HEK293 (cell line): ENCODE measurements at regions not wholly inside any gene's neighbourhood (a gene's known extent, or its start where the extent isn't known, plus 50 kb on each side); places are given as distances from the start of the nearest gene placed in this dataset.

Source experiments
- CTCF ChIA-PET: fragments of 350-600 bp; formaldehyde crosslinking; extraction: SDS; loops from one replicate; lab custom pipeline; 2021; ENCODE audit warnings: antibody characterized with exemption; lab: Yijun Ruan, JAX
- POLR2A ChIA-PET: fragments of 300-600 bp; formaldehyde crosslinking; extraction: SDS; loops from one replicate; lab custom pipeline; 2020; ENCODE audit warnings: antibody characterized with exemption, inconsistent platforms; lab: Yijun Ruan, JAX
- H3K27ac ChIP-seq: fragments of 200-500 bp; sonication (Bioruptor generic); 2 replicates; pipeline ENCODE4 v1.5.1; 2014; ENCODE audit warnings: low read depth, low read length, control low read depth, inconsistent platforms; ENCODE audit errors: extremely low read depth
- H3K36me3 ChIP-seq, 2 experiments: fragments of 200-500 bp in 1 of 2; sonication (Bioruptor generic) in 1 of 2; 1 replicate in 1 of 2; 2 replicates in 1 of 2; pipeline ENCODE4 v1.5.1; 2014 to 2017; ENCODE audit warnings: inconsistent platforms in 2 of 2, low read length in 2 of 2; ENCODE audit not compliant: control insufficient read depth in 2 of 2, insufficient read depth in 1 of 2
- H3K4me1 ChIP-seq: fragments of 200-500 bp; sonication (Bioruptor generic); 2 replicates; pipeline ENCODE4 v1.5.1; 2014; ENCODE audit warnings: mild to moderate bottlenecking, low read length, inconsistent platforms; ENCODE audit not compliant: control insufficient read depth, insufficient read depth
- H3K4me3 ChIP-seq: 2 replicates; pipeline ENCODE4 v1.5.1; 2011; ENCODE audit warnings: low read depth, mild to moderate bottlenecking, control low read depth, low read length, moderate library complexity
- H3K9me3 ChIP-seq: fragments of 200-500 bp; sonication (Bioruptor generic); 2 replicates; pipeline ENCODE4 v1.5.1; 2014; ENCODE audit warnings: low read depth, low read length, inconsistent platforms; ENCODE audit not compliant: control insufficient read depth, insufficient read depth
- PRDM6 ChIP-seq: fragments of 450-650 bp; formaldehyde crosslinking; IDR thresholded peaks from 2 replicates; pipeline ENCODE4 v1.5.1; 2017; ENCODE audit warnings: missing biosample characterization, missing genetic modification characterization
- SP3 ChIP-seq: fragments of 450-650 bp; formaldehyde crosslinking; IDR thresholded peaks from 2 replicates; pipeline ENCODE4 v1.5.1; 2016; ENCODE audit warnings: missing biosample characterization, missing genetic modification characterization
- TRIM28 ChIP-seq: IDR thresholded peaks from 2 replicates; pipeline ENCODE4 v1.6.1; 2011; ENCODE audit warnings: low read length, control low read depth, borderline replicate concordance
- ZFP41 ChIP-seq: fragments of 450-650 bp; formaldehyde crosslinking; IDR thresholded peaks from 2 replicates; pipeline ENCODE4 v1.5.1; 2016; ENCODE audit warnings: missing biosample characterization, missing genetic modification characterization, borderline replicate concordance
- ZNF112 ChIP-seq: fragments of 450-650 bp; formaldehyde crosslinking; IDR thresholded peaks from 2 replicates; pipeline ENCODE4 v1.5.0; 2017; ENCODE audit warnings: missing biosample characterization, missing genetic modification characterization
- ZNF138 ChIP-seq: fragments of 450-650 bp; formaldehyde crosslinking; IDR thresholded peaks from 2 replicates; pipeline ENCODE4 v1.5.1; 2016; ENCODE audit warnings: missing biosample characterization, missing genetic modification characterization, borderline replicate concordance
- ZNF146 ChIP-seq: fragments of 450-650 bp; formaldehyde crosslinking; IDR thresholded peaks from 2 replicates; pipeline ENCODE4 v1.5.1; 2016; ENCODE audit warnings: missing biosample characterization, missing genetic modification characterization
- ZNF280C ChIP-seq: fragments of 450-650 bp; formaldehyde crosslinking; IDR thresholded peaks from 2 replicates; pipeline ENCODE4 v1.5.1; 2016; ENCODE audit warnings: missing biosample characterization, missing genetic modification characterization
- ZNF510 ChIP-seq: fragments of 450-650 bp; formaldehyde crosslinking; IDR thresholded peaks from 2 replicates; pipeline ENCODE4 v1.5.1; 2018; ENCODE audit warnings: mild to moderate bottlenecking, missing genetic modification characterization, missing biosample characterization; ENCODE audit not compliant: insufficient replicate concordance
- ZNF585B ChIP-seq: fragments of 450-650 bp; formaldehyde crosslinking; IDR thresholded peaks from 2 replicates; pipeline ENCODE4 v1.5.1; 2016; ENCODE audit warnings: missing biosample characterization, missing genetic modification characterization
- ZNF624 ChIP-seq: fragments of 450-650 bp; formaldehyde crosslinking; IDR thresholded peaks from 2 replicates; pipeline ENCODE4 v1.5.1; 2017; ENCODE audit warnings: missing biosample characterization, missing genetic modification characterization
- TF ChIP-seq, protein P1 (sequence below): fragments of 450-650 bp; formaldehyde crosslinking; IDR thresholded peaks from 2 replicates; pipeline ENCODE4 v1.5.1; 2016; ENCODE audit warnings: missing biosample characterization, missing genetic modification characterization, low read depth
- TF ChIP-seq, protein P2 (sequence below): fragments of 450-650 bp; formaldehyde crosslinking; IDR thresholded peaks from 2 replicates; pipeline ENCODE4 v1.5.1; 2017; ENCODE audit warnings: missing biosample characterization, missing genetic modification characterization
- TF ChIP-seq, protein P3 (sequence below): IDR thresholded peaks from 2 replicates; pipeline ENCODE4 v1.6.1; 2011; ENCODE audit warnings: mild to moderate bottlenecking, low read depth, low read length, borderline replicate concordance
- TF ChIP-seq, protein P4 (sequence below): fragments of 450-650 bp; formaldehyde crosslinking; IDR thresholded peaks from 2 replicates; pipeline ENCODE4 v1.5.1; 2016; ENCODE audit warnings: missing biosample characterization, missing genetic modification characterization

DNA sequence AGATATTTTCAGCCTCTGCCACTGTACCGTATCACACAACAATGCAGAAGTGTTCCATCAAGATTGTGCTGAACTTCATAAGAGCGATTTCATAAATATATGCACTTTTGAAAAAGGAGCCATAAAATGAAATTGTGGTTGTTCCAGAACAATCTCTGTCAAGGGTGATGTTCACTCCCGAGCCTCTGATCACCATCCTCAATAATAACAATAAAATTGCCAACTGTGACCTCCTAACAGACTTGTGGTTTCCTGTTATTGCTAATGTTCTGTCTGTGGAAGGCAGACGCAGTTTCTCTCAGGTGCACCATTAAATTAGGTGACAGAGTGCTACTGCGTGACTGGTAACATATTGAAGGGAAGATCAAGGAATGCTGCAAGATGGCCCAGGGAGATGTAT, 383.7 kb downstream of the SOCS6 start:
- ChIA-PET CTCF (interaction anchor here (0.7 to 1.4 kb wide), 2 partner anchors 16 to 93 kb away, joined by 3 read pairs; no protein-coding TSS in a partner anchor), POLR2A (no interaction called here)
- Histone ChIP-seq H3K36me3 (no peaks in the 10 kb centered on the region), H3K27ac (no peak overlapping the region), H3K4me1 (no peaks in the 10 kb centered on the region), H3K4me3 (no peak overlapping the region), H3K9me3 (no peaks in the 10 kb centered on the region)
- TF ChIP-seq, protein P1, sequence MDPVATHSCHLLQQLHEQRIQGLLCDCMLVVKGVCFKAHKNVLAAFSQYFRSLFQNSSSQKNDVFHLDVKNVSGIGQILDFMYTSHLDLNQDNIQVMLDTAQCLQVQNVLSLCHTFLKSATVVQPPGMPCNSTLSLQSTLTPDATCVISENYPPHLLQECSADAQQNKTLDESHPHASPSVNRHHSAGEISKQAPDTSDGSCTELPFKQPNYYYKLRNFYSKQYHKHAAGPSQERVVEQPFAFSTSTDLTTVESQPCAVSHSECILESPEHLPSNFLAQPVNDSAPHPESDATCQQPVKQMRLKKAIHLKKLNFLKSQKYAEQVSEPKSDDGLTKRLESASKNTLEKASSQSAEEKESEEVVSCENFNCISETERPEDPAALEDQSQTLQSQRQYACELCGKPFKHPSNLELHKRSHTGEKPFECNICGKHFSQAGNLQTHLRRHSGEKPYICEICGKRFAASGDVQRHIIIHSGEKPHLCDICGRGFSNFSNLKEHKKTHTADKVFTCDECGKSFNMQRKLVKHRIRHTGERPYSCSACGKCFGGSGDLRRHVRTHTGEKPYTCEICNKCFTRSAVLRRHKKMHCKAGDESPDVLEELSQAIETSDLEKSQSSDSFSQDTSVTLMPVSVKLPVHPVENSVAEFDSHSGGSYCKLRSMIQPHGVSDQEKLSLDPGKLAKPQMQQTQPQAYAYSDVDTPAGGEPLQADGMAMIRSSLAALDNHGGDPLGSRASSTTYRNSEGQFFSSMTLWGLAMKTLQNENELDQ (tag by site-specific recombination) = no peak
- TF ChIP-seq ZNF112 (tag by site-specific recombination) = no peak
- TF ChIP-seq, protein P2, sequence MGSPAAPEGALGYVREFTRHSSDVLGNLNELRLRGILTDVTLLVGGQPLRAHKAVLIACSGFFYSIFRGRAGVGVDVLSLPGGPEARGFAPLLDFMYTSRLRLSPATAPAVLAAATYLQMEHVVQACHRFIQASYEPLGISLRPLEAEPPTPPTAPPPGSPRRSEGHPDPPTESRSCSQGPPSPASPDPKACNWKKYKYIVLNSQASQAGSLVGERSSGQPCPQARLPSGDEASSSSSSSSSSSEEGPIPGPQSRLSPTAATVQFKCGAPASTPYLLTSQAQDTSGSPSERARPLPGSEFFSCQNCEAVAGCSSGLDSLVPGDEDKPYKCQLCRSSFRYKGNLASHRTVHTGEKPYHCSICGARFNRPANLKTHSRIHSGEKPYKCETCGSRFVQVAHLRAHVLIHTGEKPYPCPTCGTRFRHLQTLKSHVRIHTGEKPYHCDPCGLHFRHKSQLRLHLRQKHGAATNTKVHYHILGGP (tag by site-specific recombination) = no peak

DNA sequence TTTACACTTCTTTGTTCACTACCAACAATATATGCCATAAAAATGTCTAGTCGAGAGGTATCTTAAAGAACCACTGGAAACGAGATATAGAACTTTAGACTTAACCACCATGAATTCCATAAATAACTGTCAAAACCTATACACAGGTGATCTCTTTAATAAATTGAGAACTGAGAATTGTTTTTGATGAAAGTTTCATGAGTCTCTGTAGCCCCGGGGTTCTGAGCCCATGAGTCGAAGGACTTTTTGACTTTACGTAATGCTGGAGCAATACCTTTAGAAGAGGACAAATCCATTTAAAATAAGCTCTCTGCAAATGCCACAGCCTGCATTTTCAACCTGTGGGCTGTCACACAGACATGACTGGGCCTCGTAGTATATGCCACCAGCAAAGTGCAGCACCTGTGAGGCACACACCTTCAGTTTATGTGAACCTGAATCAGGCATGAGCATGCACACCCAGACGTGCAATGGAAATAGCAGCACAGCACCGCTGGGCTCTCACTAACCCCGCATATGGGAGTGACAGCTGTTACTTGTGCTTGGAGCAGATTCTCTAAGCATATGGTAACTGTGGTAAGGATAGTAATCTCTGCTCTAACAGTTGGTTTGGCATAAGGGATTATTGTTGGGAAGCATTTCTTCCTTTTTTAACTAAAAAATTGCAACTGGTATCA, 383.2 kb downstream of the SOCS6 start:
- Histone ChIP-seq H3K9me3 (no peaks in the 10 kb centered on the region), H3K4me1 (no peaks in the 10 kb centered on the region), H3K36me3 (no peaks in the 10 kb centered on the region), H3K27ac (no peak overlapping the region), H3K4me3 (no peak overlapping the region)
- TF ChIP-seq PRDM6 (tag by site-specific recombination) (no peak), ZNF585B (tag by site-specific recombination) (no peak), TRIM28 (no peak)
- ChIA-PET POLR2A (no interaction called here), CTCF (interaction anchor here (0.7 kb wide), 1 partner anchor 92 kb away, joined by 3 read pairs; no protein-coding TSS in a partner anchor)

DNA sequence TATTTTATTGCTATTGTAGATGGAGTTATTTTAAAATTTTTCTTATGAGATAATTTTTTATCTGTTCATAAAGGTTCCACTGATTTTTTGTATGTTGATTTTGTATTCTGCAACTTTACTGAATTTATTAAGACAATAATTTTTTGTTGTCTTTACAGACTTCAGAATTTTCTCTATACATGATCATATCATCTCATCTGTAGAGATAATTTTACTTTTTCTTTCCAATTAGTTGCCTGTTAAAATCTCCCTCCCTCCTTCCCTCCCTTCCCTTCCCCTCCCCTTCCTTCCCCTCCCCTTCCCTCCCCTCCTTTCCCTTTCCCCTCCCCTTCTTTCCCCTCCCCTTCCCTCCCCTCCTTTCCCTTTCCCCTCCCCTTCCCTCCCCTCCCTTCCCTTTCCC, 378.1 kb downstream of the SOCS6 start:
- no peak overlapping the region for H3K27ac ChIP-seq
- H3K9me3 ChIP-seq = no peaks in the 10 kb centered on the region

GRCh38 chr18:70663141-70663540, 374.3 kb downstream of the SOCS6 start:
- Histone ChIP-seq H3K27ac (no peak overlapping the region), H3K36me3 (no peaks in the 10 kb centered on the region), H3K9me3 (no peaks in the 10 kb centered on the region), H3K4me3 (no peak overlapping the region), H3K4me1 (no peaks in the 10 kb centered on the region)
- ChIA-PET CTCF (no interaction called here), POLR2A (no interaction called here)
- no peak for TF ChIP-seq ZNF138 (tag by site-specific recombination)
- TF ChIP-seq, protein P3, sequence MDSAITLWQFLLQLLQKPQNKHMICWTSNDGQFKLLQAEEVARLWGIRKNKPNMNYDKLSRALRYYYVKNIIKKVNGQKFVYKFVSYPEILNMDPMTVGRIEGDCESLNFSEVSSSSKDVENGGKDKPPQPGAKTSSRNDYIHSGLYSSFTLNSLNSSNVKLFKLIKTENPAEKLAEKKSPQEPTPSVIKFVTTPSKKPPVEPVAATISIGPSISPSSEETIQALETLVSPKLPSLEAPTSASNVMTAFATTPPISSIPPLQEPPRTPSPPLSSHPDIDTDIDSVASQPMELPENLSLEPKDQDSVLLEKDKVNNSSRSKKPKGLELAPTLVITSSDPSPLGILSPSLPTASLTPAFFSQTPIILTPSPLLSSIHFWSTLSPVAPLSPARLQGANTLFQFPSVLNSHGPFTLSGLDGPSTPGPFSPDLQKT = no peak
- no peak for TF ChIP-seq ZNF510 (tag by site-specific recombination)
- TF ChIP-seq ZNF280C (tag by site-specific recombination) = no peak
- TF ChIP-seq, protein P4, sequence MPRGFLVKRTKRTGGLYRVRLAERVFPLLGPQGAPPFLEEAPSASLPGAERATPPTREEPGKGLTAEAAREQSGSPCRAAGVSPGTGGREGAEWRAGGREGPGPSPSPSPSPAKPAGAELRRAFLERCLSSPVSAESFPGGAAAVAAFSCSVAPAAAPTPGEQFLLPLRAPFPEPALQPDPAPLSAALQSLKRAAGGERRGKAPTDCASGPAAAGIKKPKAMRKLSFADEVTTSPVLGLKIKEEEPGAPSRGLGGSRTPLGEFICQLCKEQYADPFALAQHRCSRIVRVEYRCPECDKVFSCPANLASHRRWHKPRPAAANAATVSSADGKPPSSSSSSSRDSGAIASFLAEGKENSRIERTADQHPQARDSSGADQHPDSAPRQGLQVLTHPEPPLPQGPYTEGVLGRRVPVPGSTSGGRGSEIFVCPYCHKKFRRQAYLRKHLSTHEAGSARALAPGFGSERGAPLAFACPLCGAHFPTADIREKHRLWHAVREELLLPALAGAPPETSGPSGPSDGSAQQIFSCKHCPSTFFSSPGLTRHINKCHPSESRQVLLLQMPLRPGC = no peak

More for the DNA sequence above, 378.1 kb downstream of the SOCS6 start:
- Histone ChIP-seq H3K4me1 (no peaks in the 10 kb centered on the region), H3K4me3 (no peak overlapping the region), H3K36me3 (no peaks in the 10 kb centered on the region)
- TF ChIP-seq SP3 (no peak), ZFP41 (no peak), ZNF146 (no peak), ZNF624 (tag by site-specific recombination) (no peak)
- ChIA-PET CTCF (no interaction called here), POLR2A (no interaction called here)
